Stimulated activated naive CD8-positive, alpha-beta T cell treated with anti-CD3 and anti-CD28 coated beads, Interleukin-15, Interleukin-2, amounts not matched to agents 100 ng/mL and 50 ng/mL, for 24 hours (primary cell): ENCODE measurements at regions not wholly inside any gene's neighbourhood (a gene's known extent, or its start where the extent isn't known, plus 50 kb on each side); places are given as distances from the start of the nearest gene placed in this dataset.

Experiments used
- H3K27ac Mint-ChIP-seq: one replicate; pipeline ENCODE4 v1.8.0; 2021; ENCODE audit warnings: mild to moderate bottlenecking, mixed read lengths
- H3K27me3 Mint-ChIP-seq: one replicate; pipeline ENCODE4 v1.8.0; 2021; ENCODE audit warnings: mixed read lengths
- H3K36me3 Mint-ChIP-seq: one replicate; pipeline ENCODE4 v1.8.0; 2021; ENCODE audit warnings: low read depth, mixed read lengths
- H3K4me1 Mint-ChIP-seq: one replicate; pipeline ENCODE4 v1.8.0; 2021; ENCODE audit warnings: low read depth, mixed read lengths
- H3K4me3 Mint-ChIP-seq: one replicate; pipeline ENCODE4 v1.8.0; 2021; ENCODE audit warnings: mild to moderate bottlenecking, mixed read lengths
- H3K9me3 Mint-ChIP-seq: one replicate; pipeline ENCODE4 v1.8.0; 2021; ENCODE audit warnings: mixed read lengths

DNA sequence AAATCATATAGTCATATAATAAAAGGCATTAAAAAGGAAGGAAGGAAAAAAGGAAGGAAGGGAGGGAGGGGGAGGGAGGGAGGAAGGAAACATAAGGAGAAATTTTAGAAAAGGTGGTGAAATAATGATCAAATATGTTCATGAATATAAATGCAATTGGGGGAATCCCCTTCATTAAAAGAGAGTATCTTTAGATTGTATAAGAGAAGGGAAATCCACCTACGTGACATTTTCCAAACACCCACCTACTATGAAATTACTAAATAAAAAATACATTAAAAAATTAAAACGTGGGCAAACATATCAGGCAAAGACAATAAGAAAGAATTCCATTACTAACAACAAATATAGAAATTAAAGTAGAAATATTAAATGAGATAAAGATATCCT lies 203.4 kb upstream of the PARD3B start:
- H3K27ac Mint-ChIP-seq, result no peak overlapping the region
- H3K27me3 Mint-ChIP-seq, result peaks cover 40% of the 10 kb centered on the region
- no peak overlapping the region for H3K4me3 Mint-ChIP-seq
- no peaks in the 10 kb centered on the region for H3K4me1 Mint-ChIP-seq
- no peaks in the 10 kb centered on the region for H3K36me3 Mint-ChIP-seq
- H3K9me3 Mint-ChIP-seq, result no peaks in the 10 kb centered on the region

DNA sequence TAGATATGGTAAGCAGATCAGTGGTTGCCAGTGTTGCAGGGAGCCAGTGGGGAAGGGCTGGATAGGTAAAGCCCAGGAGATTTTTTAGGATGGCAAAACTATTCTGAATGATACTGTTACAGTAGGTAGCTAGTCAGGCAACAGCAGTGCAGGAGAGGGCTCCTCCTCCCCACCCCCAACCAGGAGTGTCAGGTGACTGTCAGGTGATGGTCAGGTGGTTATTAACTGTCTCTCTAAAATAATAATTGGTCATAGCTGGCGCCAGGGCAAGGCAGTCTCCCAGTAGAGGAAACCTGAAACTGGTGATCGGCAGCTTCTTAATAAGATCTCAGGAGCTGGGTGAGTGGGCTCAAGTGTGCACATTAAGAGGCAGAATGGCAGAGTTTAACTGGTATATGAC lies 201.6 kb upstream of the PARD3B start:
- Mint-ChIP-seq H3K4me3 (no peak overlapping the region), H3K27me3 (peaks cover 25% of the 10 kb centered on the region), H3K9me3 (no peaks in the 10 kb centered on the region), H3K4me1 (no peaks in the 10 kb centered on the region), H3K27ac (no peak overlapping the region), H3K36me3 (no peaks in the 10 kb centered on the region)

DNA sequence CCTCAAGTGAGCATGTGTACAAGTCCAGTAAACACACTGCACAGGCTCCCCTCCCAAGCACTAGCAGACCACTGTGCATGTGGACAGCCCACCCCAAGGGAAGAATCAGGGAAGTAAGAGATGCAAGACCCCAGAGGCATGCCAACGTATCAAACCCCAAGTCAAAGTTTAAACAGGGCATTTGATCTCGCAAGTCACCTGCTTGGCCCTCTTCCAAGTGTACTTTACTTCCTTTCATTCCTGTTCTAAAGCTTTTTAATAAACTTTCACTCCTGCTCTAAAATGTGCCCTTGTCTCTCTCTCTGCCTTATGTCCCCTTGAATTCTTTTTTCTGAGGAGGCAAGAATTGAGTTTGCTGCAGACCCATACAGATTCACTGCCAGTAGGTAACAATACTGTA lies 201.2 kb upstream of the PARD3B start:
- H3K27me3 Mint-ChIP-seq, result peaks cover 23% of the 10 kb centered on the region
- no peak overlapping the region for H3K4me3 Mint-ChIP-seq
- no peak overlapping the region for H3K27ac Mint-ChIP-seq
- H3K36me3 Mint-ChIP-seq, result no peaks in the 10 kb centered on the region
- H3K9me3 Mint-ChIP-seq, result no peaks in the 10 kb centered on the region
- no peaks in the 10 kb centered on the region for H3K4me1 Mint-ChIP-seq

DNA sequence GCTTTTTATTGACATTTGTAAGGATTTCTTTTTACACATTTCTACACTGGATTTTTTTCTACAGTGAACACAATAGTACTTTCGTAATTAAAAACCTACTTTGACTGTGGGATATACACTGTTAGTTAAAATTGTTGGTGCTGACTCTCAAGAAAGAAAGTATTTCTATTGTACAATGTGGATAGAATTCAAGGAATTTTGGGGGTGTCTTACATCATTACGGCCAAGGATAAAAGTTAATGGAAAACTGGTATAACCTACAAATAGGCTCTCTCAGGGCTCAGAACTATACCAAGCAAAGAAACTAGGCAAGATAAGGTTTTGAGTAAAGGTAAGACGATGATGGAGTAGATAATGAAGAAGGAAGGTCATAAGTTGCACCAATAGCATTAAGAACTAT lies 198.4 kb upstream of the PARD3B start:
- no peaks in the 10 kb centered on the region for H3K4me1 Mint-ChIP-seq
- no peak overlapping the region for H3K4me3 Mint-ChIP-seq
- no peaks in the 10 kb centered on the region for H3K36me3 Mint-ChIP-seq
- peaks cover 9% of the 10 kb centered on the region for H3K27me3 Mint-ChIP-seq
- H3K27ac Mint-ChIP-seq, result no peak overlapping the region
- no peaks in the 10 kb centered on the region for H3K9me3 Mint-ChIP-seq

DNA sequence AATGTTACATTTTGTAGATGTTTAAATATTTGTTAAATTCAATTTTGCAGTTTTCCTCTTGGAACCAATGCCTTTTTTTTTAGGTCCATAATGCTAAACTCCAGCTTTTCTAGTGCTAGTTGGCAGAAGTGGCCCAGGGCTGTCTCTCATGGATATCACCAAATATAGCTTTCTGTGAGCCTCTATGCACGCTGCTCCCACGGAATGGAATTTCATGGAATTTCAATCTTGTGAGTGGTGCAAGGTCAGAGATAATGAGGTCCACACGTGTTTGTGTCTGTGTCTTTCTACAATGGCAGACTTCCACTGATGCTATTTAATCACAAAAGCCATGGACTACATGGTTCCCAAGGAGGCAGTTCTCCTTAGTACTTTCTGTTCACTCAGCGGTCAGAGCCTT lies 191.5 kb upstream of the PARD3B start:
- Mint-ChIP-seq H3K4me3 (no peak overlapping the region), H3K9me3 (no peaks in the 10 kb centered on the region)

DNA sequence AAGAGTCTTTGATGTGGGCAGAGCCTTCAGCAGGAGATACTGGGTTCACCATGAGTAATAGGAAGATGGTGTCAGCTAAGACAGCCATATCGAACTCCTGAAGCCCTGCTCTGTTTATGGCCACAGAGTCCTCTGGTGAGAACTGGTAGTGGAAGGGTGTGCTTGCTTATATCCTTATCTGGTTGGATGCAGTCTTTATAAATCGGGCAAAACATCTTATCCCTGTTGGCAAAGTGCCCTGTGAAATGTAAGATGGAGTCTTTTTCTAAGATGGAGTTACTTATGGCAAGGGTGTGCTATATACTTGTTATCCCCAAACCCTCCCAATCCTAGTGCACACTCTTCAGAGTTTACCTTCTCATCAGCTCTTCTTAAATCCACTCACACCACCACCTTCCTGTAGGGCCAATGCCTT lies 190.8 kb upstream of the PARD3B start:
- Mint-ChIP-seq H3K9me3 (no peaks in the 10 kb centered on the region), H3K27me3 (peaks cover 6% of the 10 kb centered on the region), H3K4me1 (no peaks in the 10 kb centered on the region), H3K4me3 (no peak overlapping the region), H3K36me3 (no peaks in the 10 kb centered on the region), H3K27ac (no peak overlapping the region)

More for the DNA sequence above, 191.5 kb upstream of the PARD3B start:
- Mint-ChIP-seq H3K27ac (no peak overlapping the region), H3K27me3 (peaks cover 6% of the 10 kb centered on the region), H3K36me3 (no peaks in the 10 kb centered on the region), H3K4me1 (no peaks in the 10 kb centered on the region)

DNA sequence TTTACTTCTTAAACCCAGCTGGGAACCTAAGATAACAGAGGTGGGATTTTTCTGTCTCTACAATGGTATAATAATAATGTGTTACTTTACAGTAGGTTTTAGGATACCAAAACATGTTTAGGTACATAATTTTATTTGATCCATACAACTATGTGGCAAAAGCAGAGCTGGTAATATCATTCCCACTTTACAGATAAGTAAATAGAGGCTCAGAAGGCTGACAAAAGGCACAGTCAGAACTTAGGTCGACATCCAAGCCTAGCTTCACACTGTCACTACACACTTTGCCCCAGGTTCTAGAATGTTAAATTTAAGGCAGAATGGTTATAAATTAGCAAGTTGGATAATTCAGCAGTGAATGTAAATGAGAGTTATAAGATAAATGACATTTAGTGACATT lies 189.6 kb upstream of the PARD3B start:
- no peak overlapping the region for H3K4me3 Mint-ChIP-seq

DNA sequence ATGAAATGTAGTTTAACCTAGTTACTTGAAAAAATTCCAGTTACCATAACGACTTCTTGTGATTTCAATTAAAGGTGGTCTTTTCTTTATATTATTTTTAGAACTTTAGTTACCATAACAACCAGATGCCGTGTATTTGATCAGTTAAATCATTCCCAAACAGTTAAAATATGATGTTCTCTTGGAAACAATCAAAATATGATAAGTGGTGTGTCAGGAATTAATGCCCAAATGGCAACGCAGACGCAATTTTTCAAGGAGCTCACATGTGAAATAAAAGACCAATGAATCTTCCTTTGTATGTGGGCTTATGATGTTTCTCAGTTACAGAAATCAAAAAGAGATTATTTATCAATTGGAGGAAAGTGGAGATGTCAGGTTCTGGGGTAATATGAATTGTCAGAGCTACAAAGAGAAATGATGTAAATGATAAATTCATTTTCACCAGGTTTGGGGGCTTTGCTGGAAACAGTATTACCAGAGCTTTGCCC lies 189.1 kb upstream of the PARD3B start:
- Mint-ChIP-seq H3K36me3 (no peaks in the 10 kb centered on the region), H3K4me3 (no peak overlapping the region), H3K27ac (no peak overlapping the region), H3K9me3 (no peaks in the 10 kb centered on the region), H3K27me3 (peaks cover 11% of the 10 kb centered on the region), H3K4me1 (no peaks in the 10 kb centered on the region)

More for the DNA sequence above, 189.6 kb upstream of the PARD3B start:
- Mint-ChIP-seq H3K27me3 (peaks cover 6% of the 10 kb centered on the region), H3K9me3 (no peaks in the 10 kb centered on the region), H3K4me1 (no peaks in the 10 kb centered on the region), H3K27ac (no peak overlapping the region), H3K36me3 (no peaks in the 10 kb centered on the region)

DNA sequence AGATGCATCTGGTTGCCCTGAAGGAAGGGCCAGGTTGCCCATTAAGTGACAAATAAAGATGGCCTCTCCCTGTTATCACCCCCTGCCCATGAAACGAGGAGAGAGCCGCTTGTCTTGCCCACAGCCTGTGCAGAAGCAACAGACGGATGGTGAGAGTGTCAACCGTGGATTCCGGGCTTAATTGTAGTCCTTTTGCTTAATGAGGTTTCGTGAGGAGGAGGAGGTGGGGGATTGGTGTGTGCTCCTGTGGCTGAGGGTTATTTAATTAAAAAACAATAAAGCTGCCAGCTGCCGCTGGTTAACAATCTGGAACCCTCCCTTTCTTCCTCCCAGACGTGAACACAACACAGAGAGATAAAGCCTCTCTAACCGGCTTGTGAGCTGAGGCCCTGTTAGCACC lies 188.0 kb upstream of the PARD3B start:
- Mint-ChIP-seq H3K27ac (no peak overlapping the region), H3K4me3 (no peak overlapping the region), H3K27me3 (peaks cover 11% of the 10 kb centered on the region), H3K4me1 (no peaks in the 10 kb centered on the region), H3K36me3 (no peaks in the 10 kb centered on the region), H3K9me3 (no peaks in the 10 kb centered on the region)

DNA sequence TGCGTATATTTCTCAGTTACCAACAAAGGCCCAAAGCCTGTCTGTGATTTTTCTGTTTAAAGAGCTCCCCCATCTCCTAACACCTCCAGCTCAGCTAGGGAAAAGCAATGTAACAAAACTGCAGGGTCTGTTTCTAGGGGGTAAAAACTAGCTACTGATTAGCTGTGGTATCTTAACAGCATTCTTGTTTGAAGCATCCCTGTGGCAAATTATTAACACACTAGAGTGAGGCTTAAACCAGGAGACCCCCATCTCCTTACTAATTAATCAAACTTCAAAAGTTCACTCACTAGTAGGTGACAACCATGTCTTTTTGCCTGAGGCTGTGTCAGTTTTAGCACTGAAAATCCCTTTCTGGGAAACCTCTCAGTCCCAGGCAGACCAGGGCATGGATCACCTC lies 186.2 kb upstream of the PARD3B start:
- no peaks in the 10 kb centered on the region for H3K4me1 Mint-ChIP-seq
- H3K9me3 Mint-ChIP-seq, result no peaks in the 10 kb centered on the region
- H3K27me3 Mint-ChIP-seq, result peaks cover 7% of the 10 kb centered on the region
- H3K36me3 Mint-ChIP-seq, result no peaks in the 10 kb centered on the region
- H3K27ac Mint-ChIP-seq, result no peak overlapping the region
- H3K4me3 Mint-ChIP-seq, result no peak overlapping the region

DNA sequence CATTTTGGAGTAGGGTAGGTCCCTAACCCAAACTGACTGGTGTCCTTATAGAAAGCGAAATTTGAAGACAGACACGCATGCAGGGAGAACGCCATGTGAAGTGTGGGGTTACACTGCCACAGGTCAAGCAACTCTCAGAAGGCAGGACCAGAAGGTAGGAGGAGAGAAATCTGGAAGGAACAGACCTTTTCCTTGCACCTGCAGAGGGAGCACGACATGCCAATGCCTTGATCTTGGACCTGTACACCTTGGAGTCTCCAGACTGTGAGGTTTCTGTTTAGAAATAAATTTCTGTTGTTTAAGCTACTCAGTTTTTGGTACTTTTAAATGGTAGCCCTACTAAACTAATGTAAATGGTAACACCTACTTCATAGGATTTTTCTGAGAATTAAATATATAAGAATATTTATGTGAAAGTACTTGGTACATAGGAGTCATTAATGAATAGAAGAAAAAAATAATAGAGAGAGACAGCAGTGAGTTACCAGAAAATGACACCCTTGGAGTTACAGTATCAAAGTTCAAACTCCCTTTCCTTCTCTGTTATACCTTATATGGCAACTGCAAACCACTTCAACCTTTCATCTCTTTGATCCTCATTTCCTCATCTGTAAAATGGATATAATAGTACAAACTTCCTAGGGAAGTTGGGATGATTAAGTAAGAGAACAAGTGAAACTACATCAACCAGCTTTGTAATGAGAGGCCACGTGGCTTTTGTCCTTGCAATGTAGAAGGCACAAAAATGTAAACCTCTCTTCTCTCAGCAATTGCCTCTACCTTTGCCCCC lies 184.9 kb upstream of the PARD3B start:
- H3K36me3 Mint-ChIP-seq, result no peaks in the 10 kb centered on the region
- peaks cover 4% of the 10 kb centered on the region for H3K27me3 Mint-ChIP-seq
- H3K9me3 Mint-ChIP-seq, result no peaks in the 10 kb centered on the region
- H3K4me3 Mint-ChIP-seq, result no peak overlapping the region
- no peak overlapping the region for H3K27ac Mint-ChIP-seq
- no peaks in the 10 kb centered on the region for H3K4me1 Mint-ChIP-seq

DNA sequence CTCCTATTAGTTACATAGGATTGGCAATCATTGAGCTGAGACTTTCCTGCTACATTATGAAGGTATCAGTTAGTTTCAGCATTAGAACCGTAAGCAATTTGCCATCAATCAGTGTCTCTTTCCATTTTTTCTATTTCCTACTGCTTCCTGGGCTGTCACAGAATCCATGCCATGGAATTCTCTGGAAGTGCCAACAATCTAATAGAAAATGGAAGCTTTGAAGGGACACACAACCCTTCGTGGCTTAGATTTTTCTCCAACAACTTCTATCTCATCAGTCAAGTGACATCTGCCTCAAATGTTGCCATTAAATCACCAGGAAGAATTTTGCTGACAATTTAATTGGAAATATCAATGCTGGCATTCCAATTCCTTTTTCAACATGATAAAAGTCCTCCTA lies 183.5 kb upstream of the PARD3B start:
- Mint-ChIP-seq H3K27ac (no peak overlapping the region), H3K4me1 (no peaks in the 10 kb centered on the region), H3K36me3 (no peaks in the 10 kb centered on the region), H3K4me3 (no peak overlapping the region), H3K27me3 (peaks cover 9% of the 10 kb centered on the region), H3K9me3 (no peaks in the 10 kb centered on the region)

DNA sequence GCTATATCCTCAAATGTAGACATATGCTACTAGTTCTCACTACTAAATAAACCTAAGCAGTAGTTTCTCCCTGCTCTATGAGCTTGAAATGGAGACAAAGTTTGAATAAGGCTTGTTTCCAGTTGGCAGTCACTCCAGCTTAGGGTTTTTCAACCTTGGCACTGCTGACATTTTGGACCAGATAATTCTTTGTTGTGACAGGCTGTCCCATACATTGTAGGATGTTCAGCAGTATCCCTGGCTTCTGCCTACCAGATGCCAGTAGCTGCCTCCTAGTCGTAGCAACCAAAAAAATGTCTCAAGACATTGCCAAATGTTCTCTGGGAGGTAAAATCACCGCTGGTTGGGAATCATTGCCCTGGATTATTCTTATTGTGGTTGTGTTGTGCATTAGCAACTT lies 182.7 kb upstream of the PARD3B start:
- Mint-ChIP-seq H3K4me1 (no peaks in the 10 kb centered on the region), H3K27ac (no peak overlapping the region), H3K4me3 (no peak overlapping the region), H3K9me3 (no peaks in the 10 kb centered on the region), H3K36me3 (no peaks in the 10 kb centered on the region), H3K27me3 (peaks cover 9% of the 10 kb centered on the region)

DNA sequence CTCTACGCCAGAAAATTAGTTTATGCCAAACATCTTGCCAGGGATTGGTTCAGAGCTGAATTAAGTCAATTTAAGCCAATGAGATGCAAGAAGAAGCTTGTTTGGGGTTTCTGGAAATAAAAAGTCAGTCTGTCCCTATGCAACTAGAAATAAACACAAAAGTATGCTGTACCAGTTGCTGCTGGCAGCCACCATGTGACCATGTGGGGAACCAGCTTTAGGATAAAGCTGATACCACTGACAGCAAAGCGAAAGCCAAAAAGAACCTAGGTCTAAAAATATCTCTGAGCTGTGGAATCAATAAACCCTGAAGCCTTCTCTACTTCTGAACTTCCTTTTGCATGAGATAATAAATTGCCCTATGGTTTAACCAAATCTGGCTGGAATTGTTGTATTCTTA lies 181.8 kb upstream of the PARD3B start:
- Mint-ChIP-seq H3K9me3 (no peaks in the 10 kb centered on the region), H3K4me1 (no peaks in the 10 kb centered on the region), H3K36me3 (no peaks in the 10 kb centered on the region), H3K27ac (no peak overlapping the region), H3K27me3 (peaks cover 9% of the 10 kb centered on the region), H3K4me3 (no peak overlapping the region)

DNA sequence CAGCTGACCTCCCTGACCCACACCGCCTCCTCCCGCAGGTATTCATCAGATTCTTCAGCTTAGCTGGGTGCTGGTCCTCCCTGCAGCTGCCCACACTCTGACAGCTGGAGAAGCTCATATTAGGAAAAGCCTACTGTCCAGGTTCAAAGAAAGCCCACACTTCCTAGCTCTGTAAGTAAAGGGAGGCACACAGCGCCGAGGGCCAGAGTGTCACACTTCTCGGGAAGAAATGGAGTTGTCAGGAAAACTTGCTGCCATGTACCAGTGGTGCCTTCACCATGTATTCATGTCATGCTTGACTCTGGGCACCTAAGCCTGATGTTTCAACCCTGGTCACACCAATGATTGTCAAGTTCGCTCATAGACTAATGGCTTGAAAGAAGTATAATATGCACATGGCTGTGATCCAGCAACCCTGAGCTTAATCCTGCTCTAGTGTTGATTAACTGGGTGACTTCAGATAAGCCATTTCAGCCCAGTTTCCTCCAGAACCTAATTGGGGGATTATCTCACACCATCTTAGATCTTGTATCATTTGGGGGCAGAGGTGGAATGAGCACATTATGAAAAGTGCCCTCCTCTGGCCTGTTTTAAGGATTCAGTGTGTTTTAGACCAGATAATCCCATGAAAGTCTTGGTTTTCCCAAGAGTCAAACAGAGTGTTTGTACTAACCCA lies 180.3 kb upstream of the PARD3B start:
- H3K27me3 Mint-ChIP-seq, result peaks cover 9% of the 10 kb centered on the region
- H3K9me3 Mint-ChIP-seq, result no peaks in the 10 kb centered on the region
- no peak overlapping the region for H3K4me3 Mint-ChIP-seq
- no peaks in the 10 kb centered on the region for H3K4me1 Mint-ChIP-seq
- no peak overlapping the region for H3K27ac Mint-ChIP-seq
- H3K36me3 Mint-ChIP-seq, result no peaks in the 10 kb centered on the region

DNA sequence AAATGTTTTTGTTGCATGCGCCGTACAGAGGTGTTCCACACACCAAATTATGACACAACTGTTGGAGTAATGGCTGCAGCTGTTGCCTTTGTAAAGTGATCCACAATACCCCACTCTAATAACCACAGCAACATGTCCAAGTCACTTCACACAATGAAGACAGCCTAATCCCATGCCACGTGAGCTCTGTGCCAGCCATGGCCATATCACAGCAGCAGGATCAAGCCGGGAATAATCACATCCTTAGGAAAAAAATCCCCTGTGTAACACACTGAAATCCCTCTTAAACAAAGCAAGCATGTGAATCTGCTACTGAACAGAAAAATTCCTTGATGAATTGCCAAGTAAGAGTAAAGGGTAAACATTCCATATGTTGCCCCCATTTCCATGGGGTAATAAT lies 179.5 kb upstream of the PARD3B start:
- H3K4me3 Mint-ChIP-seq, result no peak overlapping the region
- H3K27ac Mint-ChIP-seq, result no peak overlapping the region
- no peaks in the 10 kb centered on the region for H3K4me1 Mint-ChIP-seq
- H3K9me3 Mint-ChIP-seq, result no peaks in the 10 kb centered on the region
- peaks cover 9% of the 10 kb centered on the region for H3K27me3 Mint-ChIP-seq
- no peaks in the 10 kb centered on the region for H3K36me3 Mint-ChIP-seq
